HG03135 (cell line): ENCODE measurements at regions not wholly inside any gene's neighbourhood (a gene's known extent, or its start where the extent isn't known, plus 50 kb on each side); places are given as distances from the start of the nearest gene placed in this dataset.
"Not testable (repeated sequence)": the region's sequence is repeated elsewhere in the genome, so short reads cannot be mapped to it uniquely, and the experiment has no call there.

ENCODE experiments used
- ATAC-seq: cut with Tn5 transposase; IDR thresholded peaks from one replicate; pipeline ENCODE4 v1.9.1; 2021; ENCODE audit warnings: mild to moderate bottlenecking, moderate library complexity; ENCODE audit not compliant: unreplicated experiment

DNA sequence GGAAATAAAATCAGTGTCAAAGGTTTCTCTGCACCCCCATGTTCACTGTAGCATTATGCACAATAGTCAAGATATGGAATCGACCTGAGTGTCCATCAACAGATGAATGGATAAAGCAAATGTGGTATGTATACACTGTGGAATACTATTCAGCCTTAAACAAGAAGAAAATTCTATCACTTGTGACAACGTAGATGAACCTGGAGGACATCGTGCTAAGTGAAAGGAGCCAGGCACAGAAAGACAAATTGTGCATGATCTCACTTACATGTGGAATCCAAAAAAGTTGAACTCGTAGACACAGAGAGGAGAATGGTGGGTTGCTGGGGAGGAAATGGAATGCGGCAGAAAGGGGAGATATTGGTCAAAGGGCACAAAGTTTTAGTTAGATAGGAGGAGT is 136.3 kb upstream of the ESR1 start:
- ATAC-seq, result no peak

DNA sequence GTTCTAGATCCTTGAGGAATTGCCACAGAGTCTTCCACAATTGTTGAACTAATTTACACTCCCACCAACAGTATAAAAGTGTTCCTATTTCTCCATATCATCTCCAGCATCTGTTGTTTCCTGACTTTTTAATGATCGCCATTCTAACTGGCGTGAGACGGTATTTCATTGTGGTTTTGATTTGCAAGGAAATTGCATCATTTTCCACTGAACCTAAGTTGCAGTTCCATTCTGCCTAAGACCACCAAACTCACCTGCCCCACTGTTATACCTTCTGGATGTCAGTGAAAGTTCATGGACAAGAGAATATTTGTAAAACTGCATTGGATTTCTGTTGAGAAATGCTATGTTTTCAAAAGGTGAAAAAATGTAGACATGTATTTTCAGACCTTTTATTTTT is 132.9 kb upstream of the ESR1 start:
- ATAC-seq, result no peak

DNA sequence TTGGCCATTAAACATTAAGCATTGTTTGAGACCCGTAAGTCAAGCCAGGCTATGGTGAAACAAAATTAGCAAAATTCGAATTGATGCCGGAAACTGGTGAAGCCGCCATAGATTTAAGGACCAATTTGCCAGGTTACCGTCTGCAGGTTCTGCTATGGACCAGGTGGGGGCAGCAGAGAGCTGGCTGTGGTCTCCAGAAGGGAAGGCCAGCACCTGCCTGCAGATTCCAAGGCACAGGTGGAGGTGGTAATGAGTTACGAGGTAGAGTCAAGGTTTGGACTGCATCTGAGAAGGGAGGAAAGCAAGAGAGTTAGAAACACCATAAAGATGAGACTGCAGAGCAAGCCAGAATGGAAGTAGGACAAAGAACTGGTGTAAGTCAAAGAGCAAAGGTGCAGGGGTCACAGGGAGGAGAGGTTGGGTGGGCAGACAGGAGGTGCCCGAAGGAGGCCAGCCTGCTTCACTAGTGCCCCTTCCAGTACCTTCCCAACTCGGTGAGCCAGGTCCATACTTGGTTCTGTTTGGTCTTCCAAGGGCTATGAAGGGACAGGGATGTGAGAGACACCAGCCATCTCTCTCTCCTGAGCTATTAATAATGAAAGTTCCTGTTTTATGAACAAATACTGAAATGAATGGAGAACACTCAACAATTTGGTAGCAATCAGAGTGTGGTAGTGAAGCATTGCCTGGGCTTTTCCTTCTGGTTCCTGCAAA is 131.6 kb upstream of the ESR1 start:
- ATAC-seq, result peak; percentile 86

DNA sequence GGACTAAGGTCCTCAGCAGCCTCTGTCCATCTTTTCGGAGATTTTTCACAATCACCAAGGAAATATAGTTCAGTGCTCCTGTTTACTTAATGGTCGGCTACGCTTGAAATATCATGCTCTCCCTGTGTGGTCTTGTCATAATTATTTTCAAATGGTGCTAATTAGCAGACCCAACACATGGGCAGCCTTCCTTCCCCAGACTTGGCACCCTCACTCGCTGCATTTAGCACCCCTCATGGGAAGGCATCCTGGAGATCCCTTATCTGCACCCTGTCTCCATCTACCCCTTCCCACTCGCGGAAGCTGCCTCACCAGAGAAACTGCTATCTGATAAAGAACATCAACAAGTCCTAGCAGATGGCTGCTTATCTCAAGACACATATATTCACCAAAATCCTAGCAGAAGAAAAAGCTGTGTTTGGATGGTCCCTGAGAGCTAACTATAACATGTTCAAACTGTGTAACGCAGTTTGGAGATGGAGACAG is 131.0 kb upstream of the ESR1 start:
- ATAC-seq, result no peak

DNA sequence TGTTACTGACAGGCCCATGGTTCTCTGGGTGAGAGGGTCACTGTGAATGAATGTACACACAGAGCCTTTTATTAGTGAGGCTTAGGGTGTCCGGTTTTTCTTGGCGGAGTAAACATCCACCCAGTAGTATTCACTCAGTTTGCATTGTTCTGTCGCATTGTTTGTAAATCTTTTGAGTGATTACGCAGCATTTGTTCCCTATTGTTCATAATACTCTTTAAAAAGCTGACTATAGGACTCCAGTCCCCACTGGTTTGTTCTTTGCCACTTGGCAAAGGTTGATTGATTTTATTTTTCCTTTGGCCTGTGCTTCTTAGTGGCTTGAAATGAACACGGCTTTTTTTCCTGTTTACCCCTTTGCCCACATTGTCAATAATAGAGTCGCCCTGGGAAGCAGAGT is 130.1 kb upstream of the ESR1 start:
- ATAC-seq, result no peak

DNA sequence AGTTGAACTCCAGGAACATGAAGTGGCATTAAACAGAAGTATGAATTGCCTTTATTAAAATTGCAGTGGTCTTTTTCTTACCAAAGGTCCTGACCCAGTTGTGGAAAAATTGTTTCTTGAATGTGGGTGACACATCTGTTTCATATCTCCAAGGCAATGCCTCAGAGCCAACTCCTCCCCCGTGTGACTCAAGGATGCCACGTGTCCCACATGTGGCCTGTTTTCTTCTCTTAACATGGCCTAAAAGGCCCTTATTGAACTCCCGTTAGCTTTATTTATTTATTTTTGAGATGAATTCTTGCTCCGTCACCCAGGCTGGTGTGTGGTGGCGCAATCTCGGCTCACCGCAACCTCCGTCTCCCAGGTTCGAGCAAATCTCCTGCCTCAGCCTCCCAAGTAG is 128.4 kb upstream of the ESR1 start:
- ATAC-seq, result no peak

DNA sequence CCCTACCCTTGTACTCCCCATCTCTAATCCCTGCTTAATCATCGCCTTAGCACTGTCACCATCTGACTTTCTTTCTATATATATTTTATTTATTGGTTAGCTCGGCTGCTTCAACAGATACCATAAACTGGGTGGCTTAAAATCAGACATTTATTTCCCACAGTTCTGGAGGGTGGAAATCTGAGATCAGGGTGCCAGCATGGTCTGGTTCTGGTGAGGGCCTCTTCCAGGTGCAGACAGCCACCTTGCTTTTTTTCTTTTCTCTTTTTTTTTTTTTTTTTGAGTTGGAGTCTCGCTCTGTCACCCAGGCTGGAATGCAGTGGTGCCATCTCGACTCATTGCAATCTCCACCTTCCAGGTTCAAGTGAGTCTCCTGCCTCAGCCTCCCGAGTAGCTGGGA is 127.5 kb upstream of the ESR1 start:
- no peak for ATAC-seq

DNA sequence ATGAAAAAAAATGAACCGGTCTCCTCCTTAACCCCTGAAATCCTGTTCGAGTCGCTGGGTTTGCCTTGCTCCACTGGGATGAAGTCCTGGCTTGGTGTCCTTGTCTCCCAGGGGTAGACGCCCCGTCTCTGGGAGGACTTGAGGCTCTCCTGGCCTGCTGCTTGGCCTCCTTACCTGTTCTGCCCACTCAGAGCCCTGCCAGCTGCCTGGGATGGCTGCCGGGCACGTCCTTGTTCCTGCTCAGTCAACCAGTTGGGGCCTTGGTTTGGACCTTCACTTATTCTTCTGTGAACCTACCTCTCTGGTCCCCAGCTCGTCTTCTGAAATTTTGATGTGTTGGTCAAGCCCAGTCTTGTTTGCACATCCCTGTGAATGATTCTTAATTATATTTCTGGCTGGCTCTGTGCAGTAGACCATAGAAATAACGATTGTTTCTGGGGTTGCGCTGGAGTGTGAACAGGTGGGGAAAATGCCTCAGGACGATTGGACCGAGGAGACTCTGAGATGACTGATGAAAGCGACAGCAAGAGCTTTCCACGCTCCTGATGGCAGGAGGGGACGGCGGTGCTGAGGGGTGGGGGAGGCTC is 126.5 kb upstream of the ESR1 start:
- no peak for ATAC-seq

DNA sequence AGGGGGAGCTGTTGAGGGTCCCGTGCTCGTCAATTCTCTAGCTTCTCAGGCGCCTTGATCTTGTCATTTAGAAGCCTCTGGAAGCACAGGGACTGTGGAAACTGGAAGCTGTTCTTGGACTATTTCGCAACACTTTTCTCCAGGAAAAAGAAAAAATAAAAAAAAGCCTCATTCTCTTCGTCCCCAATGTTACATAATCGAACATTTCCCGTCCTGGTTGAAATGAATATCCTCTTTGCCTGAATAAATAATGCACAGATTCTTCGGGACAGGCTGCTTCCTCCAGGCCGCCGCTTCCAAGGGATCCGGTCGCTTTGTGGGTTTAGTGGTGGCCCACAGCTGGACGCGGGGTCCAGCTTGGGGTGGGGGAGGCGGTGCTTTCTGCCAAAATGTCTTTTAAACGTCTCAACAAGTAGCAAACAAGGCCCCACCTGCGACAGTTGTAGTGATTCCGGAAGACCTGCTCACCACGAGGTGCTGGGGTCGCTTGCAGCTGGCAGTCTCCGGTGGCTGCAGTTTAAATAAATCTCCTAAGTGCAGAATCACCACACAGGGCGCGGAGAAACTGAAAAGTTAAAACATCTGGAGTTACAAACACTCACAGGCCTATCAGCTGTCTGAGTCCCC is 125.9 kb upstream of the ESR1 start:
- no peak for ATAC-seq

DNA sequence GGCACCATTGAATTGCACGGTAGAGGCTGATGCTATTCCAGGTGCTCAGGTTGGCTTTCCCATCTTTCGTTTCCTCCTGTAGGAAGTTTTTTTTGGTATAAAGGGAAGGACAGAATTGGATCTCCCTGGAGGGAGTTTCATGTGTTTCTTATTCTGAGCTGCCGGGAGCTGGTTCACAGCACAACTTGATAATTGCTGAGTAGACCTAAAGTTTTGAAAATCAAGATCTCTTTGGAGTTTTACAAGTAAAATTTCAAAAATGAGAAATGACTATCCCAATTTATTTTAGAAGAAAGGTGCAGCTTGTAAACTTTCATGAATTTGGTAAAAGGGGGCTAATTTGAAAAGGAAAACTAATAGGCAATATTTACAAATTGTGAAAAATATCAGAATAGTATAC is 125.2 kb upstream of the ESR1 start:
- ATAC-seq, result no peak

DNA sequence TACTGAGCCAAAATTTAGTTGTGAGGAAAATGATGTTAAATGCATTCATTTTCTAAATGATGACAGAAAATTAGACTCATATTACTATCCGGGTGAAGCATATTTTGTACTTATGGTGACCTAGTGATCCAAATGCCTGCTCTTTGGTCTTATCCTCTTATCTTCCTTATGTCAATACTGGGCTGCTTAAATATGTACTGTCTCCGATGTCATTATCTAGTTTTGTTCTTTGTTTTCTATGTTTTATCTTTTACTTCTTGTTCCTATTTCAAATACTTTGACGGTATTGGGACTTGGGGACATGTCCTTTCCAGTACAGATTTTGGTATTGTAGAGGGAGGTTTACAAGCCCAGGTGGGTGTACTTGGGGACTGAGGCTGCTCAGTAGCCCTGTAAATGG is 124.6 kb upstream of the ESR1 start:
- ATAC-seq, result no peak

DNA sequence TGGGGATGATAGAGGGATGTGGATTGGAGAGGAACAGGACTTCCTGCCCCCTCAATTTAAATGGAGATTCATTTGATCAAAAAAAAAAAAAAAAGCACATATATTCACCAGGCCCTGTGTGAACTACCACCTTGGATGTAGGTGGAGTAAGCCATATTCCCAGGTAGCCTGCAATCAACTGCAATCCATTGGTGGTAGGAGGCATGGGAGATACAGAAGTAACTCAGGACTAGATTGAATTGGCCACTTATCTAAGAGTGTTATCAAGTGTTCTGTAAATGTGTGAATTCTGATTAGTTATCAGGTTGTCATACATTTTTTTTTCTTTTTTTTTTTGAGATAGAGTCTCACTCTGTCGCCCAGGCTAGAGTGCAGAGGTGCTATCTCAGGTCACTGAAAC is 124.1 kb upstream of the ESR1 start:
- ATAC-seq, result no peak

DNA sequence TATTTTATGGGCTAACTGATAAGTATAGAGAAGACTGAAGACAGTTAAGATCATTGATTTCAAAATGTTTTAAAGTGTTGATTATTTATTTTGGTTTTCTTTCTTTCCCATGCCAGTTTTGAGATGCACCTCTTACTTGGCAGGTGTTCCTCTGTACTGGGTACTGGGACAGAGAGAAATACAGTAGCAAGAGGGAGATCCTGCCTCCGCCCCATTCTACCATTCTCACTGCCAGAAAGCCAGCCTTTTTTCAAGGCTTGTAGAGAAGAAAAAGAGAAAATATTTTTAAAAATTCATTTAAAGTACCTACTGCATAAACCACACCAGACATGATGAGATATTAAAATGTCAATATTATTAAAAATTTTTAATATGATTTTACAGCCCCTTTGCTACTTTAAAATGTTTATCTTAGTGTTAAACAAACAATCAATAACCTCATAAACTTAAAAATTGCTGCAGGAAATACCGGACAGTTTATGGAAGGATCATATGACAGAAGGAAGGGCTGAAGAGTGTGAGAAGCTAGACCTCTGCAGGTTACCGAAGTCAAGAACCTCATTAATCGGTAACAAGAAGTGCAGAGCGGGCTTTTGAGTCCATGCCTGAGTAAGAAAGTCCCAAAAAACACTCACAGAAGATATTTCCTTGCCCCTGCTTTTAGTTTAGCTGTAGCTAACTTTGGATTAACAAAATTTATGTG is 117.8 kb upstream of the ESR1 start:
- ATAC-seq, result no peak

DNA sequence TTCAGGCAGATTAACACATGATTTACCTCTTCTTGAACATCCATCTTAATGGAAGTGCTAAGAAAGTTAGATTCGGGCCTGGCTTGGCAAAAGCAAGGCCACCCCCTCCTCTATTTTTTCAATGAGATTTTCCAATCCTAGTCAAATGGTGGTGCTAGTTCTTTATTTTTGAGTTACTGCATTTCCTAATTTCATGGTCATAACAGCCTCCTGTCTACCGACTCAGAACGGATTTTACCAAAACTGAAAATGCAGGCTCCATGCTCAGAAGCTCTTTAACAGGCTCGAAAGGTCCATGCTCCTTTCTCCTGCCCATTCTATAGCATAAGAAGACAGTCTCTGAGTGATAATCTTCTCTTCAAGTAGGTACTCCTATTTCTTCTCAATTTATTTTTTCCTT is 117.2 kb upstream of the ESR1 start:
- no peak for ATAC-seq

DNA sequence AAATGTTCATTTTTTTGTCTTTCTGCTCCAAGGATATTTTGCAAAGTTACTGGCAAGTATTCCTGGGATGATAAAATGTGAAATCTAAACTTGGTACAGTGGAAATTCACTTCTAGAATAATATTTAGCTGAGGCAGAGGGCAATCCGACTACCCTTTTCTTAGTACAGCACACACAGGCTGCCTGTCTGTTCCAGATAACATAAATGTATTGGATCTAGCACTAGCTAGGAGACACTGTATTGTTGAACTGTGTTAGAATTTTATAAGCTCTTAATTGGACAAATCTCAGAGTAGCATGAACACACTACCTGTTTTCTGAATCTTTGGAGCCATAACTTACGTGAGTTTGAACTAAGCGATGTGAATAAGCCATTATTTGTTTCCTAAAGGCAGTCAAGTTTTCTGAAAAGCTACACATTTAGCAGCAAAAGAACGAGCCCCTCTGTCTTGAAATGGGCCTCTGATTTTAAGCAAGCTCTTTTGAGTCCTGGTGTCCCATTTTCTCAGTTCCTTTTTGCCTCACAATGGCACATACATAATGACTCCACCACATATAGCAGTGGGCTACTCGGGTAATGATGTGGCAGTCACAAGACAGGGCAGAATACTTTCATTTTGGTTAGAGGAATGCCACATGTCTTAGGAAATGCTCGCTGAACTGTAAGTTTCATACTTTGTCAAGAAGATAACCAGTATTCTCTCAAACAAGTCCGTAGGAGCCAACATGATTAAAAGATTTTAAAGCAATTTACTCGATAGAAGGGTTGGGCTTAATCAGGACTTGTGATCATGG is 116.5 kb upstream of the ESR1 start:
- peak; percentile 97 for ATAC-seq

DNA sequence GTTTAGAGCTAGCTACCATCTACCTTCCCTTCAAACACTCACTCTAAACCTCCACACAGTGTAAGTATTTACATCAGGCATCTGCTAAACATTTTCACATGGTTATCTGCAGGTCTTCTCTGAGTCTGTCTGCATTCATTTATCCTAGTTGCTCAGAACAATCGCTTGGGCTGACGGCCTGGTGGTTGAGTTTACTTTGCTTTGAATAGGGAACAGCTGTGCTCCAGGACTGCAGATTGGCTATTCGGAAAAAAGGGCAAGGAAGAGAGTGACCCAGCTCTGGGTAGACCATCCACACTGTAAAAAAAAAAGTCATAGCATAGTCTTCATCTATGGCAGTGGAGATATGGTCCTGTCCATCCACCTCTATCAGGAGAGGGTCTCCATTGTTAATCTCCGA is 115.3 kb upstream of the ESR1 start:
- ATAC-seq, result no peak

DNA sequence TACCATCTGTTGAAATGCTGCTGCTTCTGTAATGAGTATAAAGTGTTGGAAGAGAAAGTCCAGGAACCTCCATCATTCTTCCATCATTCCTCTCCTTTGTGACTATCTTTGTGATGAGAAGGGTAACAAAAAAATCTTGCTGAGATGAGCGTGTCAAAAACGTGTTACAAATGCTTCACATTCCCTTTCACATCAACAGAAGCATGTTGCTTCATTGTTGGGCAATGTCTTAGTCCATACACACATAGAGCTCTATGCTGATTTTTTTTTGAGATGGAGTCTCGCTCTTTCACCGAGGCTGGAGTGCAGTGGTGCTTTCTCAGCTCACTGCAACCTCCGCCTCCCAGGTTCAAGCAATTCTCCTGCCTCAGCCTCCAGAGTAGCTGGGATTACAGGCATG is 114.1 kb upstream of the ESR1 start:
- ATAC-seq, result no peak

DNA sequence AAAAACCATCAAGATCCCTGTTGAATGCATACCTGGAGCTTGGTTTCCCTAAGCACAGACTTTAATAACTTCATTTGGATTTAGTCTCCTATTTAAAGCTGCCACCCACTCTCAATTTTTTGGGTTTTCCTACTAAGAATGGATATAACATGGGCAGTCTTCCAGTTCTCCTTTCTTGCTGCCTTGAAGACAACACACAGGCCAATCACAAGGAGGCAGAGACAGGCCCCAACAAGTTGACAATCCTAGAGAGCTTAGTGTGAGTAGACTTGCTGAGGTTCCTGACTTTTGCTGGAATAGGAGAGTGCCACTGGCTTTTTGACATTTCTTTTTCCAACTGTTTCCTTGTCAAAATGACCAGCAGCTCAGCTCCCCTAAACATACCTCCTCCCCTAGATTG is 112.3 kb upstream of the ESR1 start:
- ATAC-seq, result no peak

DNA sequence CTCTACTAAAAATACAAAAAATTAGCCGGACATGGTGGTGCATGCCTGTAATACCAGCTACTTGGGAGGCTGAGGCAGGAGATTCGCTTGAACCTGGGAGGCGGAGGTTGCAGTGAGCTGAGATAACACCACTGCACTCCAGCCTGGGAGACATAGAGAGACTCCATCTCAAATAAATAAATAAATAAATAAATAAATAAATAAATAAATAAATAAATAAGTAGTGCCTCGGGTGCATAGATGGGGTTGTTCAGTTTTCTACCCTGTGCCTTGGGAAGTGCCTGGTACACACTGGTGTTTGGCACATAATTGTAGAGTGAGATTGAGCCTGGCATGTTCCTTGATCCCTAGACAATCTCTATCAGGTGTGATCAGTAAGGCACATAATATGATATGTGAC is 111.2 kb upstream of the ESR1 start:
- ATAC-seq, result not testable (repeated sequence)

DNA sequence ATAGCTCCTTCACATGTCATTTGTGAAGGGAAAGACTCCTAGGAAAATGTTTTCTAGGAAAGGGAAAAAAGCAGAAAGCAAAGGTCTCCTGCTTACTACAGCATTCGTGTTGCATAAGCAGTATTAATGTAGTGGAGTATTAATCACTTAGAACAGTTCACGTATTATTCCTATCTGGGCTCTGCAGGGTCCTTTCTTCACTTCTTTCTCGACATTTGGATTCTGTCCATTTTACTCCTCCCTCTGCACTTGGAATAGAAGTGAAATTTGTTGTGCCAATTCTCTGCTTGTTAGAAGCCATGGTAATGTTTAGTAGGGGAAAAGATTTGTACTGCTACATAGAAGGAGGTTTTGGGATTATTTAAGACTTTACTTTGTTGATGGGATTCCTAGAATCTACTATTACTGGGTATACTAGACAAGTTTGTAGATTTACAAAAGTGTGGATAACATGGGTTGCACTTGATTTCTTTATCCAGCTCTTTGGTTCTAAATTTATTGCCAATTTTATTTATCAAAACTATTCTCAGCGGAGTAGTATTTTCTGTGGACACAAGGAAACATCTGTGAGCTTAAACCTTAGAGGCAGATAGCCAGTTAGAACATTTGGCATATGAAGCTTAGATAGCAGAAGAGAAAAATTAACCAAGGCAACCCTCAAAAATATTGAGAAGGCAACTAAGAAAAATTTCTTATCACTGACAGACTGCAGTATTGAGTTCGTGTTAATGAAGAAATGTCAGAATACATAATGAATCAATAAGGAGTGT is 108.4 kb upstream of the ESR1 start:
- ATAC-seq, result no peak
